Progenitor cell of endocrine pancreas (in vitro differentiated cells): ENCODE measurements at regions not wholly inside any gene's neighbourhood (a gene's known extent, or its start where the extent isn't known, plus 50 kb on each side); places are given as distances from the start of the nearest gene placed in this dataset.

ENCODE experiments used
- DNase-seq: peaks from one replicate; pipeline ENCODE4 v3.0.0; 2021; ENCODE audit warnings: low spot score; ENCODE audit not compliant: unreplicated experiment
- H3K27ac Mint-ChIP-seq: 2 replicates; pipeline ENCODE4 v1.8.0; 2021; ENCODE audit warnings: mild to moderate bottlenecking, moderate library complexity, mixed read lengths
- H3K27me3 Mint-ChIP-seq: 2 replicates; pipeline ENCODE4 v1.8.0; 2021; ENCODE audit warnings: mixed read lengths
- H3K36me3 Mint-ChIP-seq: 2 replicates; pipeline ENCODE4 v1.8.0; 2022; ENCODE audit warnings: mixed read lengths; ENCODE audit not compliant: insufficient read depth
- H3K4me1 Mint-ChIP-seq: 2 replicates; pipeline ENCODE4 v1.8.0; 2021; ENCODE audit warnings: low read depth, mixed read lengths
- H3K4me3 Mint-ChIP-seq: 2 replicates; pipeline ENCODE4 v1.8.0; 2021; ENCODE audit warnings: low read depth, mild to moderate bottlenecking, moderate library complexity, mixed read lengths
- H3K9me3 Mint-ChIP-seq: 2 replicates; pipeline ENCODE4 v1.8.0; 2021; ENCODE audit warnings: low read depth, mixed read lengths
- TF ChIP-seq, protein P1 (sequence below): fragments of 200-600 bp; sonication (generic); IDR thresholded peaks from one replicate; pipeline ENCODE4 v1.5.0; 2021; ENCODE audit warnings: antibody characterized with exemption, mild to moderate bottlenecking; ENCODE audit not compliant: unreplicated experiment

DNA sequence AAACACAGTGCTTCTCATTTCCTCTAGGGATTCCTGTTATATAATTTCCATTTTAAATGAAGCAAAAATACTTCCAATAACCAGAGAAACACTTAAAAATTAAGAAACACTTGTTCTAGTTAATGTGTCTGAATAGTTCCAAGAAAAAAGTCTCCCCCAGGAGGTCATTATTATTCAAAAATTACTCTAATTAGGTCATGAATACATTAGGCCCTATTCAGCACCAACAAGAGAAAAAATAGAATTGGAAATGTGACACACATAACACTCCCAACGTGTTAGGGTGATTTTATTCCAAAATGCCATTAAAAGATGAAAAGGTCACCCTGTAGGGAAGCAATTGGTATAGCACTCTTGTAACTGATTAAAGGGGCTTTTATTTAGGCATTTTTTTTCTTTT lies 382.1 kb downstream of the TUSC7 start:
- Mint-ChIP-seq H3K27me3 (no peaks in the 10 kb centered on the region), H3K4me3 (no peak overlapping the region), H3K27ac (no peak overlapping the region), H3K4me1 (peaks cover 9% of the 10 kb centered on the region), H3K9me3 (peaks cover 16% of the 10 kb centered on the region), H3K36me3 (peaks cover 9% of the 10 kb centered on the region)
- TF ChIP-seq, protein P1, sequence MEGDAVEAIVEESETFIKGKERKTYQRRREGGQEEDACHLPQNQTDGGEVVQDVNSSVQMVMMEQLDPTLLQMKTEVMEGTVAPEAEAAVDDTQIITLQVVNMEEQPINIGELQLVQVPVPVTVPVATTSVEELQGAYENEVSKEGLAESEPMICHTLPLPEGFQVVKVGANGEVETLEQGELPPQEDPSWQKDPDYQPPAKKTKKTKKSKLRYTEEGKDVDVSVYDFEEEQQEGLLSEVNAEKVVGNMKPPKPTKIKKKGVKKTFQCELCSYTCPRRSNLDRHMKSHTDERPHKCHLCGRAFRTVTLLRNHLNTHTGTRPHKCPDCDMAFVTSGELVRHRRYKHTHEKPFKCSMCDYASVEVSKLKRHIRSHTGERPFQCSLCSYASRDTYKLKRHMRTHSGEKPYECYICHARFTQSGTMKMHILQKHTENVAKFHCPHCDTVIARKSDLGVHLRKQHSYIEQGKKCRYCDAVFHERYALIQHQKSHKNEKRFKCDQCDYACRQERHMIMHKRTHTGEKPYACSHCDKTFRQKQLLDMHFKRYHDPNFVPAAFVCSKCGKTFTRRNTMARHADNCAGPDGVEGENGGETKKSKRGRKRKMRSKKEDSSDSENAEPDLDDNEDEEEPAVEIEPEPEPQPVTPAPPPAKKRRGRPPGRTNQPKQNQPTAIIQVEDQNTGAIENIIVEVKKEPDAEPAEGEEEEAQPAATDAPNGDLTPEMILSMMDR = no peak
- no peak for DNase-seq

DNA sequence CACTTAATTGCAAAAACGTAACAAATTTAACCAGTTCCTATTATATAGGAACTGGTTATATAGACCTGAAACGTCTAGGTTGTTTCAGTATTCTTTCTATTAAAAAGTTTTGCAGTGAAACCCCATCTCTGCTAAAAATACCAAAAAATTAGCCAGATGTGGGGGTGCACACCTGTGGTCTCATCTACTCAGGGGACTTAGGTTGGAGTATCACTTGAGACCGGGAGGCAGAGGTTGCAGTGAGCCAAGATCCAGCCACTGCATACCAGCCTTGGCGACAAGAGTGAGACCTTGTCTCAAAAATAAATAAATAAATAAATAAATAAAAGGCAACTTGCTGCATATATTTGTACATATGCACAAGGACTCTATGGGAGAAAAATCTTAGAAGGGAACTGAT lies 387.0 kb downstream of the TUSC7 start:
- Mint-ChIP-seq H3K27me3 (no peaks in the 10 kb centered on the region), H3K36me3 (peaks cover 3% of the 10 kb centered on the region), H3K4me3 (no peak overlapping the region), H3K27ac (no peak overlapping the region), H3K4me1 (peaks cover 9% of the 10 kb centered on the region), H3K9me3 (peaks cover 5% of the 10 kb centered on the region)
- no peak for DNase-seq
- TF ChIP-seq, protein P1 = no peak

- Mint-ChIP-seq H3K4me3 (no peak overlapping the region), H3K27ac (no peak overlapping the region), H3K36me3 (peaks cover 3% of the 10 kb centered on the region), H3K4me1 (peaks cover 9% of the 10 kb centered on the region), H3K27me3 (no peaks in the 10 kb centered on the region), H3K9me3 (peaks cover 5% of the 10 kb centered on the region)
- TF ChIP-seq, protein P1 = no peak
- DNase-seq = no peak
Observed at GRCh38 chr3:117097351-117097750, 387.8 kb downstream of the TUSC7 start.

GRCh38 chr3:117101697-117102096 lies 392.1 kb downstream of the TUSC7 start:
- peaks cover 1% of the 10 kb centered on the region for H3K4me1 Mint-ChIP-seq
- TF ChIP-seq, protein P1 = no peak
- peaks cover 4% of the 10 kb centered on the region for H3K9me3 Mint-ChIP-seq
- no peak overlapping the region for H3K27ac Mint-ChIP-seq
- H3K4me3 Mint-ChIP-seq = no peak overlapping the region
- no peaks in the 10 kb centered on the region for H3K36me3 Mint-ChIP-seq
- DNase-seq = no peak
- H3K27me3 Mint-ChIP-seq = no peaks in the 10 kb centered on the region

DNA sequence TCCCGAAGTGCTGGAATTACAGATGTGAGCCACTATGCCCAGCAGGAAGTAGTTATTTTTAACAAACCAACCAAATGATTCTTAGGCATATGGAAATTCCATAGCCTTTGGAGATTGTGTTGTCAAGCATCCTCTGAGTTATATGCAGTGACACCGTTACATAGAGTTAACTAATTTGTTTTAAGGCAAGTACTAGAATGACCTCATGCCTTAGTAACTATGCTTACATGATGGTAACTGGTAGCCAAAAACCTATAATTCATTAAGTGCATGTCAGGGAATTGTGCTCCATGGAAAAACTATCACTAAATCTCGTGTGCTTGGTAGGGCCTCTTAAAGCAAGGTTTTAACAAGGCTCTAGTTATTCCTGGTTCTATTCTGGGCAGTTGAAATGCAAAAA lies 392.8 kb downstream of the TUSC7 start:
- Mint-ChIP-seq H3K4me1 (peaks cover 1% of the 10 kb centered on the region), H3K27ac (no peak overlapping the region), H3K4me3 (no peak overlapping the region), H3K27me3 (no peaks in the 10 kb centered on the region), H3K36me3 (no peaks in the 10 kb centered on the region), H3K9me3 (peaks cover 4% of the 10 kb centered on the region)
- TF ChIP-seq, protein P1 = no peak
- DNase-seq = no peak
